NB4 (cell line): ENCODE measurements at regions not wholly inside any gene's neighbourhood (a gene's known extent, or its start where the extent isn't known, plus 50 kb on each side); places are given as distances from the start of the nearest gene placed in this dataset.

Experiments
- CTCF ChIP-seq: IDR thresholded peaks from one replicate; pipeline ENCODE4 v1.5.1; 2012; ENCODE audit warnings: low read depth, low read length
- POLR2A ChIP-seq: IDR thresholded peaks from 2 replicates; pipeline ENCODE4 v1.6.1; 2011; ENCODE audit warnings: mild to moderate bottlenecking; ENCODE audit not compliant: insufficient read length; ENCODE audit errors: extremely low read depth

- TF ChIP-seq CTCF = no peak
- no peak for TF ChIP-seq POLR2A
Observed at GRCh38 chr4:95898226-95898625, 58.3 kb downstream of the PDHA2 start.
